NT2/D1 (cell line): ENCODE measurements at regions not wholly inside any gene's neighbourhood (a gene's known extent, or its start where the extent isn't known, plus 50 kb on each side); places are given as distances from the start of the nearest gene placed in this dataset.

Source experiments
- SUZ12 ChIP-seq: IDR thresholded peaks from 2 replicates; pipeline ENCODE4 v1.6.1; 2011; ENCODE audit not compliant: insufficient read length, insufficient read depth; ENCODE audit errors: extremely low read depth
- YY1 ChIP-seq: IDR thresholded peaks from 2 replicates; pipeline ENCODE4 v1.6.1; 2011; ENCODE audit not compliant: insufficient read length, insufficient read depth

DNA sequence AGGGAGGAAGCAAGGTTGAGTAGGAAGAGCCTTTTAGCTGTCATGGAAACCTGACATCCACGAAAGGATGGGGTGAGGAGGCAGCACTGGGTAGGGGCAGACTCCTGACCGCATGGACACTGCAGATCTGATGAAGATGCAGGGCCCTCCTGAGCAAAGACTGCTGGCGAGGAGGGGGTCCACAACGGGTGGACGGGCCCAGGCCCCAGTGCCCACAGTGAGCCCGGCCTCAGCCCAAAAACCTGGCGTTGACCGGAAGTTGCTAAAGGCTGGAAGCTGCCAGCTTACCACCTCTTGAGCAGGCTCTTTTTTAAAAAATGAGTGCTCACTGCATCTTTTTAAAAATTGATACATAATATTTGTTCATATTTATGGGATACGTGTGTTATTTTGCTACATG, 247.3 kb downstream of the SH3BP4 start:
- no peak for TF ChIP-seq SUZ12
- no peak for TF ChIP-seq YY1
